K562 (cell line): ENCODE measurements at regions not wholly inside any gene's neighbourhood (a gene's known extent, or its start where the extent isn't known, plus 50 kb on each side); places are given as distances from the start of the nearest gene placed in this dataset.

ENCODE experiments used
- ATAC-seq: fragments of 200-7000 bp; cut with Tn5 transposase; 3 replicates; pipeline ENCODE4 v1.9.1; 2020; ENCODE audit warnings: moderate library complexity
- BruUV-seq: library from RNA; stranded (reverse); fragments of 400-500 nt; replicated peaks from 2 replicates; lab custom pipeline; 2021; lab: Mats Ljungman, UMichigan
- CTCF ChIA-PET: fragments of 300-600 bp; formaldehyde crosslinking; extraction: SDS; loops from one replicate; lab custom pipeline; 2021; ENCODE audit warnings: low intra/inter-chr PET ratio; lab: Yijun Ruan, JAX
- POLR2A ChIA-PET: fragments of 300-600, 350-650 bp; sonication (Branson Sonifier 250); formaldehyde crosslinking; extraction: SDS; loops from one replicate; lab custom pipeline; 2021; ENCODE audit warnings: antibody characterized with exemption, inconsistent platforms; lab: Yijun Ruan, JAX
- DNase-seq, 4 experiments: peaks; one replicate each; pipeline versions ENCODE4 v3.0.0 to v3.0.0-alpha.2; 2011 to 2018; ENCODE audit warnings: low spot score in 3 of 4, mixed read lengths in 3 of 4; ENCODE audit errors: extremely low read depth in 1 of 4
- FAIRE-seq: peaks from 2 replicates; lab custom pipeline; 2011; peaks lifted over from hg19 to GRCh38; lab: Jason Lieb, UNC
- H2AFZ ChIP-seq: 2 replicates; pipeline ENCODE4 v1.6.0; 2011; ENCODE audit warnings: low read depth, low read length, control low read depth, inconsistent platforms
- H3K27ac ChIP-seq: fragments of 200-600 bp; 3 replicates; pipeline ENCODE4 v1.8.0; 2011; ENCODE audit warnings: low read depth, mild to moderate bottlenecking, control low read depth, inconsistent platforms, low read length, moderate library complexity, mixed read lengths; ENCODE audit errors: extremely low read depth
- H3K27me3 ChIP-seq, 2 experiments: fragments of 300-600 bp in 1 of 2; 2 replicates in 1 of 2; 3 replicates in 1 of 2; pipeline versions ENCODE4 v1.6.0 to v1.8.0; 2011; ENCODE audit warnings: inconsistent platforms in 2 of 2, low read length in 2 of 2, mild to moderate bottlenecking in 1 of 2, mixed read lengths in 1 of 2, moderate library complexity in 1 of 2; ENCODE audit not compliant: control insufficient read depth in 2 of 2, insufficient read depth in 2 of 2
- H3K36me3 ChIP-seq: fragments of 300-600 bp; 3 replicates; pipeline ENCODE4 v1.8.0; 2011; ENCODE audit warnings: mild to moderate bottlenecking, low read length, inconsistent platforms; ENCODE audit not compliant: control insufficient read depth, insufficient read depth
- H3K4me1 ChIP-seq, 2 experiments: fragments of 200-600 bp in 1 of 2; replicated peaks in 1 of 2; 2 replicates in 1 of 2; 3 replicates in 1 of 2; pipeline versions ENCODE4 v1.5.1 to v1.8.0; 2011; ENCODE audit warnings: inconsistent platforms in 2 of 2, low read length in 2 of 2, mild to moderate bottlenecking in 1 of 2, mixed read lengths in 1 of 2, moderate library complexity in 1 of 2; ENCODE audit not compliant: control insufficient read depth in 2 of 2, insufficient read depth in 2 of 2
- H3K4me2 ChIP-seq: 2 replicates; pipeline ENCODE4 v1.6.1; 2011; ENCODE audit warnings: low read length, control low read depth, inconsistent platforms, mixed read lengths; ENCODE audit not compliant: insufficient read depth
- H3K4me3 ChIP-seq: fragments of 200-600 bp; sonication (generic), shearing (Covaris generic); 2 replicates; pipeline ENCODE4 v1.5.1; 2016; ENCODE audit warnings: control low read depth, inconsistent platforms
- H3K79me2 ChIP-seq: fragments of 200-600 bp; 3 replicates; pipeline ENCODE4 v1.8.0; 2011; ENCODE audit warnings: low read length, inconsistent platforms; ENCODE audit not compliant: control insufficient read depth, insufficient read depth
- H3K9ac ChIP-seq, 2 experiments: 2 replicates each; pipeline versions ENCODE4 v1.6.0 to v1.6.1; 2011; ENCODE audit warnings: low read depth in 2 of 2, low read length in 2 of 2, control low read depth in 1 of 2, inconsistent platforms in 1 of 2, mild to moderate bottlenecking in 1 of 2, mixed read lengths in 1 of 2; ENCODE audit not compliant: insufficient read depth in 1 of 2
- H3K9me1 ChIP-seq: one replicate; pipeline ENCODE4 v1.6.0; 2011; ENCODE audit warnings: inconsistent platforms, mild to moderate bottlenecking, low read length, moderate library complexity; ENCODE audit not compliant: control insufficient read depth, insufficient read depth
- H3K9me3 ChIP-seq: replicated peaks from 2 replicates; pipeline ENCODE4 v1.5.1; 2011; ENCODE audit warnings: low read depth, low read length, inconsistent platforms; ENCODE audit not compliant: control insufficient read depth, insufficient read depth
- H4K20me1 ChIP-seq: replicated peaks from 2 replicates; pipeline ENCODE4 v1.6.1; 2011; ENCODE audit warnings: low read length, inconsistent platforms, mixed read lengths; ENCODE audit not compliant: control insufficient read depth, insufficient read depth
- CEBPB ChIP-seq: fragments of 450-650 bp; IDR thresholded peaks from 2 replicates; pipeline ENCODE4 v1.6.1; 2016; ENCODE audit warnings: missing genetic modification characterization, missing compliant biosample characterization
- ERF ChIP-seq: fragments of 450-650 bp; formaldehyde crosslinking; IDR thresholded peaks from 2 replicates; pipeline ENCODE4 v1.4.0; 2020; ENCODE audit warnings: mild to moderate bottlenecking, mixed read lengths
- ETS2 ChIP-seq: IDR thresholded peaks from 2 replicates; pipeline ENCODE4 v1.6.1; 2016; ENCODE audit warnings: borderline replicate concordance, missing genetic modification characterization, mild to moderate bottlenecking, moderate library complexity, missing compliant biosample characterization; ENCODE audit not compliant: poor library complexity, severe bottlenecking
- KHSRP ChIP-seq: fragments of 450-650 bp; IDR thresholded peaks from 2 replicates; pipeline ENCODE4 v1.6.1; 2017
- LARP7 ChIP-seq: fragments of 450-650 bp; IDR thresholded peaks from 2 replicates; pipeline ENCODE4 v1.6.1; 2016
- NR2C1 ChIP-seq, 2 experiments: fragments of 450-650 bp; IDR thresholded peaks; 2 replicates each; pipeline ENCODE4 v1.6.1; 2017; ENCODE audit warnings: mild to moderate bottlenecking in 2 of 2, antibody characterized with exemption in 1 of 2, inconsistent platforms in 1 of 2, missing compliant biosample characterization in 1 of 2, missing genetic modification characterization in 1 of 2
- PHF8 ChIP-seq: fragments of 200-600 bp; sonication (generic); IDR thresholded peaks from 2 replicates; pipeline ENCODE4 v1.6.1; 2012; ENCODE audit warnings: mixed run types, mild to moderate bottlenecking, inconsistent platforms, low read length, moderate library complexity, borderline replicate concordance
- POU5F1 ChIP-seq: fragments of 150-350 bp; IDR thresholded peaks from 2 replicates; pipeline ENCODE4 v1.6.1; 2014; ENCODE audit warnings: borderline replicate concordance, low read length, low read depth, mild to moderate bottlenecking; ENCODE audit not compliant: partially characterized antibody
- RBM17 ChIP-seq: fragments of 200-400 bp; formaldehyde crosslinking; IDR thresholded peaks from 2 replicates; pipeline ENCODE4 v1.6.1; 2017; ENCODE audit warnings: low read depth, mild to moderate bottlenecking, low read length, borderline replicate concordance
- SFPQ ChIP-seq: fragments of 200-400 bp; formaldehyde crosslinking; IDR thresholded peaks from 2 replicates; pipeline ENCODE4 v1.6.1; 2017; ENCODE audit warnings: mild to moderate bottlenecking, low read depth, low read length, moderate library complexity
- SMAD3 ChIP-seq: fragments of 450-650 bp; formaldehyde crosslinking; conservative IDR thresholded peaks from 2 replicates; pipeline ENCODE4 v1.4.0; 2020; ENCODE audit warnings: mild to moderate bottlenecking
- STAT6 ChIP-seq: sonication (generic); formaldehyde crosslinking; IDR thresholded peaks from 2 replicates; pipeline ENCODE4 v1.8.1; 2023; ENCODE audit warnings: mild to moderate bottlenecking, missing genetic modification reagents
- ZBTB34 ChIP-seq: fragments of 250-450 bp; sonication (Bioruptor Pico); IDR thresholded peaks from 2 replicates; pipeline ENCODE4 v1.8.0; 2021; ENCODE audit warnings: mild to moderate bottlenecking, moderate library complexity
- ZNF436 ChIP-seq: fragments of 250-450, 450-650 bp; sonication (Bioruptor Pico); formaldehyde crosslinking; IDR thresholded peaks from 2 replicates; pipeline ENCODE4 v1.7.0; 2020; ENCODE audit warnings: mild to moderate bottlenecking
- ZNF512 ChIP-seq: IDR thresholded peaks from 2 replicates; pipeline ENCODE4 v1.6.1; 2016; ENCODE audit warnings: missing genetic modification characterization, missing compliant biosample characterization
- ZZZ3 ChIP-seq: fragments of 450-650 bp; IDR thresholded peaks from 2 replicates; pipeline ENCODE4 v1.6.1; 2016; ENCODE audit warnings: antibody characterized with exemption, mild to moderate bottlenecking, moderate library complexity
- WGBS: fragments of 100-300 bp; shearing (Covaris generic); methylation state at CpG from one replicate; pipeline ENCODE4 v1.1.6; 2016; ENCODE audit warnings: low coverage, mixed read lengths; ENCODE audit not compliant: insufficient coverage; ENCODE audit errors: missing lambda C conversion rate; 5-methylcytosine and 5-hydroxymethylcytosine counted together
- in situ Hi-C: fragments of 300-500 bp; cut with MboI; formaldehyde crosslinking; loops from 4 replicates; pipeline ENCODE4 v1.15.0; 2018; ENCODE audit warnings: inconsistent platforms, mixed read lengths
- intact Hi-C: fragments of 100-400 bp; cut with micrococcal nuclease; formaldehyde crosslinking; loops from 2 replicates; pipeline ENCODE4 v1.14.2; 2022

GRCh38 chr4:132707955-132708354 is 441.1 kb upstream of the PCDH10 start:
- H3K9me1 ChIP-seq, result no peaks in the 10 kb centered on the region
- no peak for FAIRE-seq
- in situ Hi-C loops (no loop called here), intact Hi-C loops (no loop called here)
- no peak overlapping the region for H3K27ac ChIP-seq
- H4K20me1 ChIP-seq, result no peaks in the 10 kb centered on the region
- no peaks in the 10 kb centered on the region for H3K9me3 ChIP-seq
- no peak overlapping the region for H2AFZ ChIP-seq
- H3K4me3 ChIP-seq, result no peak overlapping the region
- DNase-seq, result no peak
- no TSS peak for BruUV-seq
- no peaks in the 10 kb centered on the region for H3K36me3 ChIP-seq
- H3K79me2 ChIP-seq, result no peaks in the 10 kb centered on the region
- no peak overlapping the region for H3K4me2 ChIP-seq
- POLR2A ChIA-PET, result no interaction called here
- no peak for ATAC-seq
- H3K27me3 ChIP-seq, result no peaks in the 10 kb centered on the region
- 0% methylated on average over 2 of the region's 2 CpGs for WGBS
- CTCF ChIA-PET, result no interaction called here
- no peak overlapping the region for H3K9ac ChIP-seq
- H3K4me1 ChIP-seq, result no peaks in the 10 kb centered on the region
- TF ChIP-seq ETS2 (tag) (no peak), STAT6 (CRISPR knock-in tag) (no peak), PHF8 (no peak), NR2C1 (IDR thresholded peaks at IDR 0.05) (no peak), NR2C1 (tag; IDR thresholded peaks at IDR 0.05) (no peak), SMAD3 (CRISPR knock-in tag) (no peak), KHSRP (no peak), CEBPB (tag) (no peak), POU5F1 (no peak), ERF (CRISPR knock-in tag) (no peak), ZNF512 (tag) (no peak), SFPQ (no peak), LARP7 (no peak), ZZZ3 (no peak), ZBTB34 (CRISPR knock-in tag) (no peak), ZNF436 (CRISPR knock-in tag) (no peak), RBM17 (no peak)
